IMR-90 (cell line): ENCODE measurements at regions not wholly inside any gene's neighbourhood (a gene's known extent, or its start where the extent isn't known, plus 50 kb on each side); places are given as distances from the start of the nearest gene placed in this dataset.

ENCODE experiments used
- CEBPB ChIP-seq: IDR thresholded peaks from 2 replicates; pipeline ENCODE4 v1.6.1; 2012; ENCODE audit warnings: low read depth, low read length, improper control_type of control experiment
- CHD1 ChIP-seq: IDR thresholded peaks from 2 replicates; pipeline ENCODE4 v1.6.1; 2012; ENCODE audit warnings: low read depth, low read length, improper control_type of control experiment
- CTCF ChIP-seq: conservative IDR thresholded peaks from 2 replicates; pipeline ENCODE4 v1.5.1; 2012; ENCODE audit warnings: mild to moderate bottlenecking, low read depth, low read length, improper control_type of control experiment
- MXI1 ChIP-seq: IDR thresholded peaks from 2 replicates; pipeline ENCODE4 v1.6.1; 2012; ENCODE audit warnings: low read depth, mild to moderate bottlenecking, low read length, moderate library complexity, borderline replicate concordance
- POLR2A ChIP-seq: IDR thresholded peaks from 2 replicates; pipeline ENCODE4 v1.6.1; 2012; ENCODE audit warnings: mild to moderate bottlenecking, low read depth, low read length
- RAD21 ChIP-seq: IDR thresholded peaks from 2 replicates; pipeline ENCODE4 v1.6.1; 2012; ENCODE audit warnings: low read length, improper control_type of control experiment
- RFX5 ChIP-seq: IDR thresholded peaks from 2 replicates; pipeline ENCODE4 v1.8.0; 2012; ENCODE audit warnings: low read depth, mild to moderate bottlenecking, low read length, moderate library complexity
- SMC3 ChIP-seq: fragments of 150-350 bp; IDR thresholded peaks from 2 replicates; pipeline ENCODE4 v1.6.1; 2016; ENCODE audit warnings: low read depth, mild to moderate bottlenecking, antibody characterized with exemption, low read length, moderate library complexity

DNA sequence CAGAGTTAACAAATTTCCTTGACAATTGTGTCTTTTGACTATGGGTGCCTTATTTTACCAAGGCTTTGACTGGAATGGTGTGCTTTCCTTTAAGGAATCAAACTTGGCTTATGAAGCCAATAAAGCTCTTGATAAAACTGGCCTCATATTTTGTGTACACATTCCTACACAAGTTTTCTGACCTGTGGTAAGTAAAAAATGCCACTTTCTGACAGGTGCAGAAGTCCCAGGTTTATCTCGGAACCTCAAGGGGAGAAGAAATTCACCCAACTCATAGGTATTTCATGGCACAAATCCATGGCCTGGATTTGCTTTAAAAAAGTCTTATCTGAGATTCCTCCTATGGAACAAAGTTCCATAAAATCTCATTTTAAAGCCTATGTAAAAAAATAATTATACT, 880.6 kb upstream of the LRATD1 start:
- TF ChIP-seq CTCF, result no peak
- TF ChIP-seq POLR2A, result no peak
- TF ChIP-seq RAD21, result no peak
- no peak for TF ChIP-seq SMC3
- no peak for TF ChIP-seq CEBPB
- no peak for TF ChIP-seq RFX5
- no peak for TF ChIP-seq MXI1
- no peak for TF ChIP-seq CHD1
